ENCODE measurements at regions not wholly inside any gene's neighbourhood (a gene's known extent, or its start where the extent isn't known, plus 50 kb on each side); places are given as distances from the start of the nearest gene placed in this dataset.

DNA sequence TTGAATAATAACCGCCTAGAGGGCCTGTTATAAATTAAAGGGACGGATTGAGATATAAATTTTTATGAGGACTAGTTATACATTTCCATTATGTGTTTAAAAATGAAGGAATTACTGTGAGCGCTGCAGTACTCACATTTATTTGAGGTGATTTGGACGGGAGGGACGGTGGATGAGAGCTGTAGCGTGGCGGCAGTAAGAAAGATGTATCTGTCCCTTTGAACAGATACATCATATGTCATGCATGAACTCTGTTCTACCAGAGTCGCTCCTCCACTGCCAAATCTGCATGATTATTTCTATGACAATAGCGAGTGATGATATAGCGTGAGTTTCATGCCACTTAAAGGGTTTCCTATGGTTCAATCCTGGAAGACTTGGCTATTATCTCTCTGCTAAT is 538.8 kb downstream of the MCTP2 start:
- no peaks in the 10 kb centered on the region for H3K27me3 Mint-ChIP-seq
- no peaks in the 10 kb centered on the region for H3K9me3 Mint-ChIP-seq
- DNase-seq: no peak
- POLR2A ChIA-PET: no interaction called here
- peaks cover 2% of the 10 kb centered on the region for H3K4me1 Mint-ChIP-seq
- H3K4me3 Mint-ChIP-seq: no peak overlapping the region
- no peak overlapping the region for H3K27ac Mint-ChIP-seq
- ATAC-seq (ENCODE audit: low read depth): no peak
- H3K36me3 Mint-ChIP-seq: no peaks in the 10 kb centered on the region

GRCh38 chr15:94777037-94777436 is 545.7 kb downstream of the MCTP2 start:
- Mint-ChIP-seq H3K36me3 (no peaks in the 10 kb centered on the region), H3K9me3 (no peaks in the 10 kb centered on the region), H3K27me3 (no peaks in the 10 kb centered on the region), H3K4me3 (no peak overlapping the region), H3K4me1 (peaks cover 2% of the 10 kb centered on the region), H3K27ac (no peak overlapping the region)
- no peak for ATAC-seq (ENCODE audit: low read depth)
- DNase-seq: no peak
- POLR2A ChIA-PET: no interaction called here

DNA sequence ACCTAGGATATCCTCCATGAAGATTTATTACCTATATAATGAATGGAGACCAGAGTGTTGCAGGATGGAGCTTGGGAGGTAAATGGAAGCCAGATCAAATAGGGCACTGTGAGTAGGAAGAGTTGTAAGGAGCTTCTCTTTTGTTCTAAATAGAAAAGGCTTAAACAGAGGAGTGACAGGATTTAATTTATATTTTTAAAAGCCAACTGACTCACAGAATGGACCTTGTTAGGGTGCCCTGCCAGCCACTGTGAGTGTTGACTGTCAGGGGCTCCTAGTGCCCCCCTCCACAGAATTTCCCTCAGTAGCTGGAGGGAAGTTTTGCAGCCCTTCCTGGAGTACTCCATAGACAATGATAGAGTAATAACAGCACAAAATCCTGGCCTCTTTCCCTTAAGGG is 547.5 kb downstream of the MCTP2 start:
- POLR2A ChIA-PET: no interaction called here
- peaks cover 2% of the 10 kb centered on the region for H3K4me1 Mint-ChIP-seq

GRCh38 chr15:94780166-94780565 is 548.8 kb downstream of the MCTP2 start:
- no peaks in the 10 kb centered on the region for H3K27me3 Mint-ChIP-seq
- POLR2A ChIA-PET: no interaction called here
- no peak overlapping the region for H3K4me3 Mint-ChIP-seq
- DNase-seq (no peak), ATAC-seq (ENCODE audit: low read depth) (no peak)
- H3K9me3 Mint-ChIP-seq: no peaks in the 10 kb centered on the region
- no peak overlapping the region for H3K27ac Mint-ChIP-seq
- no peaks in the 10 kb centered on the region for H3K4me1 Mint-ChIP-seq
- H3K36me3 Mint-ChIP-seq: no peaks in the 10 kb centered on the region

More for the DNA sequence above, 547.5 kb downstream of the MCTP2 start:
- no peak overlapping the region for H3K27ac Mint-ChIP-seq
- DNase-seq (no peak), ATAC-seq (ENCODE audit: low read depth) (no peak)
- H3K27me3 Mint-ChIP-seq: no peaks in the 10 kb centered on the region
- no peaks in the 10 kb centered on the region for H3K9me3 Mint-ChIP-seq
- H3K4me3 Mint-ChIP-seq: no peak overlapping the region
- H3K36me3 Mint-ChIP-seq: no peaks in the 10 kb centered on the region

DNA sequence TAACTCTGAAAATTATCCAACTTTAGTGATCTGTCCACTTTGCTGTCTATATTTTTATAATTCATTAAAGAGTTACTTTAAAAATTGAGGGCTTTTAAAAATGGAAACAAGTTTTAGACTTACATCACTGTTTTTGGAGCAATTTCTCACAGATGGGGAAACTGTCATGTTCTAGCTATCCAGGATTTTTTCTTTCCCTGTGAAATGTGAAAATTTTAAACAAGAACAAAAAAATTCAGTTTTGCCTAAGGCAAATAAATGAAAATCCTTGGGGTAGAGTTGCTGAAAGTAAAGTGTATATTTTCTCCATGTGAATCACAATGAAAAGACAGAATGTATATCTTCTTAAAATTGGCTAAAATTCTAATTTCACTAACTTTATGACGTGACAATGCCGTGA is 553.7 kb downstream of the MCTP2 start:
- Mint-ChIP-seq H3K4me3 (no peak overlapping the region), H3K4me1 (no peaks in the 10 kb centered on the region), H3K9me3 (peaks cover 5% of the 10 kb centered on the region), H3K27me3 (no peaks in the 10 kb centered on the region), H3K27ac (no peak overlapping the region), H3K36me3 (no peaks in the 10 kb centered on the region)
- POLR2A ChIA-PET: no interaction called here
- DNase-seq (no peak), ATAC-seq (ENCODE audit: low read depth) (no peak)

DNA sequence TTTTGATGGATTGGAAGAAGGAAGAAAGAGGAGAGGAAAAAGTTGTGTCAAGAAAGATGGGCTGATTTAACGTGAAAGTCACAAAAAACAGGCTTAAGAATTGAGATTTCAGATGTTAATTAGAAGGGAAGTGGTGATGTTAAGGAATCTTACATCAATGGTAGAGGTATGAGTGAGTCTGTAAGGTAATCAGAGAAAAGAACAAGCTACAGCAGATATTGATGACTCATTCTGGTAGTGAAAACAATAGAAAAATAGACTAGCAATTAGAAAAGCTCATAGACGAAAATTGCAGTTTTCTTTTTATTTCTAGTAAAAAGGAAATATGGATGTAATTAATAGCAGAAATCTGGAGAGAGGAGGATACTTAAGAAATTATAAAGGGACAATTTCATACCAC is 559.6 kb downstream of the MCTP2 start:
- Mint-ChIP-seq H3K27me3 (no peaks in the 10 kb centered on the region), H3K27ac (no peak overlapping the region), H3K4me1 (no peaks in the 10 kb centered on the region), H3K36me3 (no peaks in the 10 kb centered on the region), H3K4me3 (no peak overlapping the region), H3K9me3 (peaks cover 5% of the 10 kb centered on the region)
- ATAC-seq (ENCODE audit: low read depth) (no peak), DNase-seq (no peak)
- POLR2A ChIA-PET: no interaction called here

DNA sequence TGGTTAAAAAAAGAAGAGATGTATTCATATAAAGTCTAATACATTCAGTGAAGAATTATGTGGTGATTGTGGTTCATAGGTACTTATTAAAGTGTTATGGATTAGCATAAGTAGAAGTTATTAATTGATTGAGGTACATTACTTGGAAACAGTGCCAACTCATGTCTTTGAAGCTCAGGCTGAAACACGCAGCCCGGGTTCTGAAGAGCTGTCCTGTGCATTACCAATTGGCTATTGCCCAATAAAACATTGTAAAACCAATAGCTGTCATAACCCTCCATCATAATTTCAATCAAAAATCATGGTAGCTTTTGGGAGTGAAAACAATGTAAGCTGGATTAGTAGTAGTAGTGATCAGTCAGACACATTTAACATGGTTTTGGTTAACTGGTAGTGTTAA is 560.1 kb downstream of the MCTP2 start:
- ATAC-seq (ENCODE audit: low read depth) (no peak), DNase-seq (no peak)
- Mint-ChIP-seq H3K36me3 (no peaks in the 10 kb centered on the region), H3K4me3 (no peak overlapping the region), H3K27me3 (no peaks in the 10 kb centered on the region), H3K9me3 (peaks cover 5% of the 10 kb centered on the region), H3K27ac (no peak overlapping the region), H3K4me1 (no peaks in the 10 kb centered on the region)
- POLR2A ChIA-PET: no interaction called here

GRCh38 chr15:94792196-94792595 is 560.8 kb downstream of the MCTP2 start:
- Mint-ChIP-seq H3K4me3 (no peak overlapping the region), H3K27ac (no peak overlapping the region), H3K4me1 (no peaks in the 10 kb centered on the region), H3K36me3 (no peaks in the 10 kb centered on the region), H3K27me3 (no peaks in the 10 kb centered on the region), H3K9me3 (peaks cover 5% of the 10 kb centered on the region)
- POLR2A ChIA-PET: no interaction called here
- DNase-seq: no peak
- no peak for ATAC-seq (ENCODE audit: low read depth)

- Mint-ChIP-seq H3K4me3 (no peak overlapping the region), H3K27ac (no peak overlapping the region), H3K27me3 (no peaks in the 10 kb centered on the region), H3K9me3 (peaks cover 3% of the 10 kb centered on the region), H3K4me1 (no peaks in the 10 kb centered on the region), H3K36me3 (no peaks in the 10 kb centered on the region)
- DNase-seq: no peak
- POLR2A ChIA-PET: no interaction called here
- ATAC-seq (ENCODE audit: low read depth): no peak
These were observed 561.8 kb downstream of the MCTP2 start for GRCh38 chr15:94793207-94793606.

DNA sequence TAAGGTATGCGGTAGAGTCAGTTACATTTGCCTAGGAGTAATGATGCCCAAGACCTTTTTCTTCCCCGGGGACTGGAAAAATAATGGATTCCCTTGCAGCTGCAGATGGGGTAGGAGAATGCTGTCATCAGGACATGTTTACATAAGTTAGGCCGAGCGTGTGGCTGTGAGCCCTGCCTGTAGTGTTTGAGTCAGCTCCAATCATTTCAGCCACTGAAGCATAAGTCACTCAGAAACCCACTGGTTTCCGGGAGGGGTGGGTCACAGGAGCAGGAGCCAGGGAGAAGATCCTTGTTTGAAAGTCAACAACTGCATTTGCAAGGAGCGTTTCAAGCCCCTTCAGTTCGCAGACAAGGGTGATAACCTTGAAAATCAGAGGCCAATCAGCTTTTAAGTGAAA is 562.3 kb downstream of the MCTP2 start:
- DNase-seq (no peak), ATAC-seq (ENCODE audit: low read depth) (no peak)
- Mint-ChIP-seq H3K4me1 (no peaks in the 10 kb centered on the region), H3K27ac (no peak overlapping the region), H3K4me3 (no peak overlapping the region), H3K36me3 (no peaks in the 10 kb centered on the region), H3K27me3 (no peaks in the 10 kb centered on the region), H3K9me3 (no peaks in the 10 kb centered on the region)
- POLR2A ChIA-PET: no interaction called here

DNA sequence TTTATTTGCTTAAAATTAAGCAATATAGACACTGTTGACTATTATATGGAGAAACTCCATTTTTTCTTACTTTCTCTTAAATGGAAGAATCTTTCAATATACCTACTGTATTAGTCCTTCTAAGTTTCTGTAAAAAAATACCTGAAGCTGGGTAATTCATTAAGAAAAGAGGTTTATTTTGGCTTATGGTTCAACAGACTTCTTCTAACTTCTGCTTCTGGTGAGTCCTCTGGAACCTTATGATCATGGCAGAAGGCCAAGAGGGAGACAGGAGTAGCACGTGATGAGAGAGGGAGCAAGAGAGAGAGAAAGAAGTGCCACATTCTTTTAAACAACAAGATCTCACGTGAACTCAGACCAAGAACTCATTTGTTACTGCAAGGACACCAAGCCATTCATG is 573.3 kb downstream of the MCTP2 start:
- H3K36me3 Mint-ChIP-seq: no peaks in the 10 kb centered on the region
- no peak overlapping the region for H3K4me3 Mint-ChIP-seq
- H3K27ac Mint-ChIP-seq: no peak overlapping the region
- DNase-seq (no peak), ATAC-seq (ENCODE audit: low read depth) (no peak)
- no peaks in the 10 kb centered on the region for H3K9me3 Mint-ChIP-seq
- POLR2A ChIA-PET: no interaction called here
- no peaks in the 10 kb centered on the region for H3K4me1 Mint-ChIP-seq
- H3K27me3 Mint-ChIP-seq: no peaks in the 10 kb centered on the region

DNA sequence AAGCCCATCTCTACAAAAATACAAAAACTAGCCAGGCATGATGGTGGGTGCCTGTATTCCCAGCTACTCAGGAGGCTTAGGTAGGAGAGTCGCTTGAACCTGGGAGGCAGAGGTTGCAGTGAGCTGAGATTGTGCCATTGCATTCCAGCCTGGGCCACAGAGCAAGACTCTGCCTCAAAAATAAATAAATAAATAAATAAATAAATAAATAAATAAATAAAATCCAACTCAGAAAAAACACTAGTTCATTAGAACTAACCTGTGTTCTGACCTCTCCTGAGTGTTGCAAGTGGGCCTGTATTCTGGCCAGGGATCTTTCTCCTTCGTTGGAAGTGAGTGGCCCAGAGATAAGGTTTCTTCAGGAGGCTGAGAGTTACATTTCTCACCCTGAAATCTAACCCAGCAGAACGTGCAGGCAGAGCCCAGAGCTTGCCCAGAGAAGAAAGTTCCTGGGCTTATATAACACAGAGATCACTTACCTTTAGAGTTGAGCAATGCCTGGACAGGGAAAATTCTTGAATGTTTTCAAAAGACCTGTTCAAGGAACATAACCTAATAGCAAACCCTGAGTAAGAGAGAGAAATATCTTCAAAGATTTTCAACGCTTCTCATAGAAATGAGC is 583.9 kb downstream of the MCTP2 start:
- POLR2A ChIA-PET: no interaction called here

GRCh38 chr15:94815914-94816313 is 584.6 kb downstream of the MCTP2 start:
- Mint-ChIP-seq H3K36me3 (no peaks in the 10 kb centered on the region), H3K27me3 (no peaks in the 10 kb centered on the region), H3K4me1 (no peaks in the 10 kb centered on the region), H3K27ac (no peak overlapping the region), H3K4me3 (no peak overlapping the region), H3K9me3 (no peaks in the 10 kb centered on the region)
- POLR2A ChIA-PET: no interaction called here
- DNase-seq: no peak
- ATAC-seq (ENCODE audit: low read depth): no peak

More for the DNA sequence above, 583.9 kb downstream of the MCTP2 start:
- H3K9me3 Mint-ChIP-seq: no peaks in the 10 kb centered on the region
- no peaks in the 10 kb centered on the region for H3K36me3 Mint-ChIP-seq
- no peaks in the 10 kb centered on the region for H3K27me3 Mint-ChIP-seq
- DNase-seq (no peak), ATAC-seq (ENCODE audit: low read depth) (no peak)
- no peak overlapping the region for H3K4me3 Mint-ChIP-seq
- H3K4me1 Mint-ChIP-seq: no peaks in the 10 kb centered on the region
- no peak overlapping the region for H3K27ac Mint-ChIP-seq

DNA sequence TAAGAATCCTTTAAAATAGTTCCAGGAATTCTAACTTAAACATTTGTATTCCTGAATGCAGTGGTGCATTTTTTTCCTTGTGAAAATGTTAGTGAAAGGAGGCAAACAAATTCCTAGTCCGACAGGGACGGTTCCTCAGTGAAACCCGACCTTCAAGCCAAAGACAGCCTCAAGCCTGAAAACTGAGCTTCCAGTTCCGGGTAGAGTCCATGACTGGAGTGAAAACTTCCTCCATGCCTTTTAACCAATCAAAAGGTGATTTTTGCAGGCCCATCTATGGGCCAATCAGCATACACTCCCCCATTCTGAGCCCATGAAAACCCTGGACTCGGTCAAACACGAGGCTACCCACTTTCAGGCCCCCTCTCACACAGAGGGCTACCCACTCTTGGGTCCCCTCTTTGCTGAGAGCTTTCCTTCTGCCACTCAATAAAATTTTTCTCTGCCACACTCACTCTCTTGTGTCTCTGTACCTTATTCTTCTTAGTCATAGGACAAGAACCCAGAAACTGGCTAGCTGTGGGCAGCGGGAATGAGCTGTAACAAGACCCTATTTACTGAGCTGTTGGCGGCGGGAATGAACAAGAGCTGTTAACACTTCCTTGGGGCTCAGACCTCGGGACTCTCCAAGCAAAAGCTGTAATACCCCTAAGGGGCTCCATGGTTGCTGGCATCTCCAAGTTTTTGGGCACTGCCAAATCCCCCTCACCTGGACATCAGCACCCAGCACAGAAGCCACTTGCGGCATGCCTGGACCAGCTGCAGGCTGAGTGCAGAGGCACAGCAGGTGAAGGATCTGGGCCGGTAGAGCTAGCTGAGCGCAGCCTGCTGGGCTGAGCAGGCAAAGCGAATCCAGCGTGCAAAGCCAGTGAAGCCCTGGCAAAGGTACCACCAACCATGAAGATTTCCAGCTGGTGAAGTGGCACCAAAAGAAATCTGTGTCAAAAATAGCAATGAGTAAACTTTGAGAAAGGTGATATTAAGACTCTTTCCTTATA is 598.8 kb downstream of the MCTP2 start:
- Mint-ChIP-seq H3K4me1 (no peaks in the 10 kb centered on the region), H3K9me3 (no peaks in the 10 kb centered on the region), H3K36me3 (no peaks in the 10 kb centered on the region), H3K4me3 (no peak overlapping the region), H3K27me3 (no peaks in the 10 kb centered on the region), H3K27ac (no peak overlapping the region)
- ATAC-seq (ENCODE audit: low read depth) (no peak), DNase-seq (no peak)
- POLR2A ChIA-PET: no interaction called here
